OCI-LY7 (cell line): ENCODE measurements at regions not wholly inside any gene's neighbourhood (a gene's known extent, or its start where the extent isn't known, plus 50 kb on each side); places are given as distances from the start of the nearest gene placed in this dataset.

Source experiments
- BruUV-seq: library from RNA; stranded (reverse); fragments of 400-500 nt; replicated peaks from 2 replicates; lab custom pipeline; 2021; lab: Mats Ljungman, UMichigan
- CTCF ChIA-PET: fragments of 300-600 bp; sonication (Branson Sonifier 250); formaldehyde crosslinking; loops from one replicate; lab custom pipeline; 2022; ENCODE audit warnings: antibody characterized with exemption; ENCODE audit not compliant: unreplicated experiment; lab: Charles Lee
- POLR2A ChIA-PET: fragments of 300-600 bp; sonication (Branson Sonifier 250); formaldehyde crosslinking; loops from one replicate; lab custom pipeline; 2022; ENCODE audit warnings: antibody characterized with exemption; lab: Charles Lee
- DNase-seq: peaks from one replicate; pipeline ENCODE4 v3.0.0-alpha.2; 2015; ENCODE audit warnings: low spot score
- H2AFZ ChIP-seq: fragments of 200-600 bp; sonication (generic), shearing (Covaris generic); 2 replicates; pipeline ENCODE4 v1.6.1; 2014; ENCODE audit warnings: mild to moderate bottlenecking, antibody characterized with exemption, low read length, moderate library complexity
- H3K27ac ChIP-seq: fragments of 200-600 bp; sonication (generic); 2 replicates; pipeline ENCODE4 v1.5.1; 2014; ENCODE audit warnings: mixed run types, low read depth, mild to moderate bottlenecking, moderate library complexity, low read length, inconsistent platforms; ENCODE audit not compliant: poor library complexity, severe bottlenecking
- H3K36me3 ChIP-seq: fragments of 200-600 bp; sonication (generic); 2 replicates; pipeline ENCODE4 v1.6.1; 2014; ENCODE audit warnings: mild to moderate bottlenecking, antibody characterized with exemption, low read length, moderate library complexity, mixed read lengths; ENCODE audit not compliant: insufficient read depth
- H3K4me1 ChIP-seq: fragments of 200-600 bp; sonication (generic); 2 replicates; pipeline ENCODE4 v1.5.1; 2014; ENCODE audit warnings: mild to moderate bottlenecking, low read length; ENCODE audit not compliant: insufficient read depth, poor library complexity, severe bottlenecking
- H3K4me2 ChIP-seq: fragments of 200-600 bp; sonication (generic); 2 replicates; pipeline ENCODE4 v1.6.1; 2014; ENCODE audit warnings: mild to moderate bottlenecking, low read length
- H3K4me3 ChIP-seq: fragments of 200-600 bp; sonication (generic); 2 replicates; pipeline ENCODE4 v1.5.1; 2014; ENCODE audit warnings: mild to moderate bottlenecking, low read depth, low read length; ENCODE audit not compliant: poor library complexity, severe bottlenecking
- H3K79me2 ChIP-seq: fragments of 200-600 bp; sonication (generic); 2 replicates; pipeline ENCODE4 v1.6.1; 2016; ENCODE audit warnings: low read depth, mild to moderate bottlenecking, low read length, moderate library complexity, mixed read lengths; ENCODE audit not compliant: insufficient read depth
- H3K9me2 ChIP-seq: fragments of 200-600 bp; sonication (generic); 2 replicates; pipeline ENCODE4 v1.6.1; 2016; ENCODE audit warnings: mild to moderate bottlenecking, low read length, mixed read lengths; ENCODE audit not compliant: insufficient read depth
- H3K9me3 ChIP-seq: fragments of 200-600 bp; sonication (generic); 2 replicates; pipeline ENCODE4 v1.6.1; 2014; ENCODE audit warnings: mild to moderate bottlenecking, mixed run types, low read length, mixed read lengths
- H4K20me1 ChIP-seq: fragments of 200-600 bp; sonication (generic); 2 replicates; pipeline ENCODE4 v1.6.1; 2014; ENCODE audit warnings: mild to moderate bottlenecking, antibody characterized with exemption, low read length, moderate library complexity, mixed read lengths; ENCODE audit not compliant: insufficient read depth
- EZH2phosphoT487 ChIP-seq: fragments of 200-600 bp; sonication (generic); IDR thresholded peaks from 2 replicates; pipeline ENCODE4 v1.6.1; 2018; ENCODE audit warnings: low read depth, borderline replicate concordance, mild to moderate bottlenecking, mixed run types, antibody characterized with exemption, low read length, moderate library complexity, mixed read lengths
- intact Hi-C: fragments of 100-400 bp; cut with micrococcal nuclease; formaldehyde crosslinking; loops from one replicate; pipeline ENCODE4 v1.10.0; 2022; ENCODE audit not compliant: unreplicated experiment
- TF ChIP-seq, protein P1 (sequence below): fragments of 200-600 bp; sonication (generic); conservative IDR thresholded peaks from 2 replicates; pipeline ENCODE4 v1.5.1; 2014; ENCODE audit warnings: mild to moderate bottlenecking, antibody characterized with exemption, low read length, moderate library complexity, mixed read lengths

DNA sequence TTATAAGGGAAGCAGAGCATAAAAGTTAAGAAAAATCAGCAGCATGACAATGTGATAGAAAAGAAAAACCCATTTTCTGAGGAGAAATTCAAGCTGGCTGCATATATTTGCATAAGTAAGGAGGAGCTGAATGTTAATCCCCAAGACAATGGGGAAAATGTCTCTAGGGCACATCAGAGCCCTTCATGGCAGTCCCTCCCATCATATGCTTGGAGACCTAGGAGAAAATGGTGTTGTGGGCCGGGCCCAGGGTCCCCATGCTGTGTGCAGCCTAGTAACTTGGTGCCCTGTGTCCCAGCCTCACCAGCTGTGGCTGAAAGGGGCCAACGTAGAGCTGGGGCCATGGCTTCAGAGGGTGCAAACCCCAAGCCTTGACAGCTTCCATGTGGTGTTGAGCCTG is 100.6 kb upstream of the PLPPR4 start:
- POLR2A ChIA-PET = interaction anchor here (0.7 kb wide), 1 partner anchor 379 kb away, joined by 3 read pairs; no protein-coding TSS in a partner anchor

DNA sequence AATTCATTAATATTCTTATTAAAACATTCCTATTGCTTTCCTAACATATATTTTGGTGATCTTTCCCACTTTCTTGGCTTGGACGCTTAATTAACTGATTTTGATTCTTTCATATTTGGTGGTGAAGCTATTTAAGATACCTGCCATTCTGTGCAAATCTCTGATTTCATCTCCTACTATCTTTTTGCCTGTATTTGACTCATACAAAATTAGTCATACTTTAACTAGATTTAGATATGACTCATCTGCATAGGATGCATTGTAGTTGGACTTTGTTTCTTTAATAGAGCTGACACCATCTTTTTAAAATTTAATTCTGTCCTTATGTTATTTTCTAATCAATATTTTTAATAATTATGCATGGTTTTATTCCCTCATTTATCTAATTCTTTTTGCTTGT is 93.8 kb upstream of the PLPPR4 start:
- H3K36me3 ChIP-seq = no peaks in the 10 kb centered on the region
- BruUV-seq = no TSS peak
- no peak overlapping the region for H2AFZ ChIP-seq
- intact Hi-C loops = no loop called here
- POLR2A ChIA-PET = no interaction called here
- no peak overlapping the region for H3K4me2 ChIP-seq
- no peak for DNase-seq
- H3K9me3 ChIP-seq = no peaks in the 10 kb centered on the region
- H3K9me2 ChIP-seq = no peaks in the 10 kb centered on the region
- TF ChIP-seq, protein P1, sequence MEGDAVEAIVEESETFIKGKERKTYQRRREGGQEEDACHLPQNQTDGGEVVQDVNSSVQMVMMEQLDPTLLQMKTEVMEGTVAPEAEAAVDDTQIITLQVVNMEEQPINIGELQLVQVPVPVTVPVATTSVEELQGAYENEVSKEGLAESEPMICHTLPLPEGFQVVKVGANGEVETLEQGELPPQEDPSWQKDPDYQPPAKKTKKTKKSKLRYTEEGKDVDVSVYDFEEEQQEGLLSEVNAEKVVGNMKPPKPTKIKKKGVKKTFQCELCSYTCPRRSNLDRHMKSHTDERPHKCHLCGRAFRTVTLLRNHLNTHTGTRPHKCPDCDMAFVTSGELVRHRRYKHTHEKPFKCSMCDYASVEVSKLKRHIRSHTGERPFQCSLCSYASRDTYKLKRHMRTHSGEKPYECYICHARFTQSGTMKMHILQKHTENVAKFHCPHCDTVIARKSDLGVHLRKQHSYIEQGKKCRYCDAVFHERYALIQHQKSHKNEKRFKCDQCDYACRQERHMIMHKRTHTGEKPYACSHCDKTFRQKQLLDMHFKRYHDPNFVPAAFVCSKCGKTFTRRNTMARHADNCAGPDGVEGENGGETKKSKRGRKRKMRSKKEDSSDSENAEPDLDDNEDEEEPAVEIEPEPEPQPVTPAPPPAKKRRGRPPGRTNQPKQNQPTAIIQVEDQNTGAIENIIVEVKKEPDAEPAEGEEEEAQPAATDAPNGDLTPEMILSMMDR = no peak
- no peak for TF ChIP-seq EZH2phosphoT487
- no peaks in the 10 kb centered on the region for H4K20me1 ChIP-seq
- no peaks in the 10 kb centered on the region for H3K79me2 ChIP-seq
- H3K4me3 ChIP-seq = no peak overlapping the region
- no peak overlapping the region for H3K27ac ChIP-seq
- no peaks in the 10 kb centered on the region for H3K4me1 ChIP-seq
- CTCF ChIA-PET = no interaction called here

More for the DNA sequence above, 100.6 kb upstream of the PLPPR4 start:
- no peak overlapping the region for H3K4me3 ChIP-seq
- CTCF ChIA-PET = no interaction called here
- H3K27ac ChIP-seq = no peak overlapping the region
- intact Hi-C loops = no loop called here
- no peak overlapping the region for H2AFZ ChIP-seq
- DNase-seq = no peak
- no peak overlapping the region for H3K4me2 ChIP-seq
- H3K9me3 ChIP-seq = no peaks in the 10 kb centered on the region
- no peaks in the 10 kb centered on the region for H3K4me1 ChIP-seq
- no peaks in the 10 kb centered on the region for H3K36me3 ChIP-seq
- no peak for TF ChIP-seq EZH2phosphoT487
- TF ChIP-seq, protein P1 = no peak
- H4K20me1 ChIP-seq = no peaks in the 10 kb centered on the region
- no TSS peak for BruUV-seq
- H3K9me2 ChIP-seq = no peaks in the 10 kb centered on the region
- H3K79me2 ChIP-seq = no peaks in the 10 kb centered on the region

DNA sequence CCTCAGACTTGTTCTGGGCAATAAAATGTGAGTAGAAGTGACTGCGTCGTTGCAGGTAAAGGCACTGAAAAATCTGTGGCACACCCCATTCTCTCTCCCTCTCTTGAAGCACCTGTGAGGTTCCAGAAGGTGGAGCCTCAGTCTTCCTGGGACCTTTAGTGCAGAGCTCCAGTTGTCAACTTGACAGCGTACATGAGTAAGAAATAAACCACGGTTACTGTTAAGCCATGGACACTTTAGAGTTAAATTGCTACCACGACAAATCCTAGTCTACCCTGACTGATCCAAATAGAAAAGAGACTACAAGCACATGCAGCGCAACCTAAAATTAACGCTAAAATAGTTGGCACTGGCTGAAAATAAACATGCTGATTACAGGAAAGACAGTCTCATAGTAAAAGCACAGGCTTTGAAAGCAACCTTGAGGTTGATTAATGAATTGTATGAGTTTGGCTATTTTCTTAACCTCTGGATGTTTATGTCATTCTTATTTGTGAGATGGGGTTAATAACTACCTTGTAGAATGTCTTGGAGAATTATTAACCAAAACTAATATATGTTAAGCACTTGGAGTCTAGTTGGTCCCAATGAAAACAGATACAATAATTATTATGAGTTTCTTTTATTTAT is 93.0 kb upstream of the PLPPR4 start:
- Histone ChIP-seq H3K4me1 (no peaks in the 10 kb centered on the region), H3K27ac (no peak overlapping the region), H3K4me3 (no peak overlapping the region), H3K4me2 (no peak overlapping the region), H3K79me2 (no peaks in the 10 kb centered on the region), H3K36me3 (no peaks in the 10 kb centered on the region), H2AFZ (no peak overlapping the region), H4K20me1 (no peaks in the 10 kb centered on the region), H3K9me2 (no peaks in the 10 kb centered on the region), H3K9me3 (no peaks in the 10 kb centered on the region)
- DNase-seq = no peak
- CTCF ChIA-PET = no interaction called here
- POLR2A ChIA-PET = interaction anchor here (0.7 kb wide), 1 partner anchor 57 kb away, joined by 3 read pairs; no protein-coding TSS in a partner anchor
- no peak for TF ChIP-seq EZH2phosphoT487
- TF ChIP-seq, protein P1 = no peak
- no TSS peak for BruUV-seq
- intact Hi-C loops = no loop called here
